ENCODE measurements at regions not wholly inside any gene's neighbourhood (a gene's known extent, or its start where the extent isn't known, plus 50 kb on each side); places are given as distances from the start of the nearest gene placed in this dataset.

- H3K4me3 Mint-ChIP-seq, result no peak overlapping the region
These were observed 343.4 kb upstream of the SALL3 start for GRCh38 chr18:78636260-78636659.

GRCh38 chr18:78637442-78638402, 341.9 kb upstream of the SALL3 start:
- H3K36me3 Mint-ChIP-seq, result no peaks in the 10 kb centered on the region
- H3K27ac Mint-ChIP-seq, result no peak overlapping the region
- H3K9me3 Mint-ChIP-seq, result no peaks in the 10 kb centered on the region
- peaks cover 21% of the 10 kb centered on the region for H3K4me1 Mint-ChIP-seq
- H3K4me3 Mint-ChIP-seq, result no peak overlapping the region
- no peaks in the 10 kb centered on the region for H3K27me3 Mint-ChIP-seq

More at GRCh38 chr18:78636260-78636659, 343.4 kb upstream of the SALL3 start:
- Mint-ChIP-seq H3K9me3 (no peaks in the 10 kb centered on the region), H3K27me3 (no peaks in the 10 kb centered on the region), H3K36me3 (no peaks in the 10 kb centered on the region), H3K4me1 (peaks cover 20% of the 10 kb centered on the region), H3K27ac (no peak overlapping the region)

GRCh38 chr18:78639006-78639950, 340.3 kb upstream of the SALL3 start:
- no peak overlapping the region for H3K27ac Mint-ChIP-seq
- H3K9me3 Mint-ChIP-seq, result no peaks in the 10 kb centered on the region
- H3K4me3 Mint-ChIP-seq, result no peak overlapping the region
- no peaks in the 10 kb centered on the region for H3K36me3 Mint-ChIP-seq
- H3K4me1 Mint-ChIP-seq, result peaks cover 22% of the 10 kb centered on the region
- H3K27me3 Mint-ChIP-seq, result no peaks in the 10 kb centered on the region

- Mint-ChIP-seq H3K27ac (no peak overlapping the region), H3K4me1 (peaks cover 18% of the 10 kb centered on the region), H3K4me3 (no peak overlapping the region), H3K36me3 (no peaks in the 10 kb centered on the region), H3K9me3 (no peaks in the 10 kb centered on the region), H3K27me3 (no peaks in the 10 kb centered on the region)
These were observed 339.2 kb upstream of the SALL3 start for GRCh38 chr18:78640246-78640995.

- no peaks in the 10 kb centered on the region for H3K27me3 Mint-ChIP-seq
- H3K4me1 Mint-ChIP-seq, result peaks cover 7% of the 10 kb centered on the region
- no peaks in the 10 kb centered on the region for H3K9me3 Mint-ChIP-seq
- no peak overlapping the region for H3K27ac Mint-ChIP-seq
- no peak overlapping the region for H3K4me3 Mint-ChIP-seq
- no peaks in the 10 kb centered on the region for H3K36me3 Mint-ChIP-seq
These were observed 337.9 kb upstream of the SALL3 start for GRCh38 chr18:78641689-78642231.

- Mint-ChIP-seq H3K4me1 (peaks cover 6% of the 10 kb centered on the region), H3K27me3 (no peaks in the 10 kb centered on the region), H3K9me3 (no peaks in the 10 kb centered on the region), H3K4me3 (no peak overlapping the region), H3K36me3 (no peaks in the 10 kb centered on the region), H3K27ac (no peak overlapping the region)
These were observed 337.2 kb upstream of the SALL3 start for GRCh38 chr18:78642296-78642951.

- H3K27me3 Mint-ChIP-seq, result no peaks in the 10 kb centered on the region
- H3K27ac Mint-ChIP-seq, result no peak overlapping the region
- H3K4me3 Mint-ChIP-seq, result no peak overlapping the region
- peaks cover 6% of the 10 kb centered on the region for H3K4me1 Mint-ChIP-seq
- H3K9me3 Mint-ChIP-seq, result no peaks in the 10 kb centered on the region
- no peaks in the 10 kb centered on the region for H3K36me3 Mint-ChIP-seq
These were observed 336.6 kb upstream of the SALL3 start for GRCh38 chr18:78643004-78643403.

GRCh38 chr18:78643981-78644380, 335.6 kb upstream of the SALL3 start:
- H3K9me3 Mint-ChIP-seq, result no peaks in the 10 kb centered on the region
- no peaks in the 10 kb centered on the region for H3K27me3 Mint-ChIP-seq
- H3K36me3 Mint-ChIP-seq, result no peaks in the 10 kb centered on the region
- no peak overlapping the region for H3K4me3 Mint-ChIP-seq
- no peak overlapping the region for H3K27ac Mint-ChIP-seq
- peaks cover 6% of the 10 kb centered on the region for H3K4me1 Mint-ChIP-seq

- Mint-ChIP-seq H3K27me3 (no peaks in the 10 kb centered on the region), H3K36me3 (no peaks in the 10 kb centered on the region), H3K27ac (no peak overlapping the region), H3K4me1 (peaks cover 6% of the 10 kb centered on the region), H3K4me3 (no peak overlapping the region), H3K9me3 (no peaks in the 10 kb centered on the region)
These were observed 334.4 kb upstream of the SALL3 start for GRCh38 chr18:78645216-78645615.

- Mint-ChIP-seq H3K27ac (no peak overlapping the region), H3K27me3 (no peaks in the 10 kb centered on the region), H3K4me3 (no peak overlapping the region), H3K4me1 (peaks cover 6% of the 10 kb centered on the region), H3K36me3 (no peaks in the 10 kb centered on the region), H3K9me3 (no peaks in the 10 kb centered on the region)
These were observed 332.6 kb upstream of the SALL3 start for GRCh38 chr18:78647018-78647417.

GRCh38 chr18:78649421-78649820, 330.2 kb upstream of the SALL3 start:
- no peaks in the 10 kb centered on the region for H3K4me1 Mint-ChIP-seq
- H3K4me3 Mint-ChIP-seq, result no peak overlapping the region
- H3K27ac Mint-ChIP-seq, result no peak overlapping the region
- no peaks in the 10 kb centered on the region for H3K27me3 Mint-ChIP-seq
- H3K36me3 Mint-ChIP-seq, result peaks cover 3% of the 10 kb centered on the region
- no peaks in the 10 kb centered on the region for H3K9me3 Mint-ChIP-seq

GRCh38 chr18:78650926-78651325, 328.7 kb upstream of the SALL3 start:
- H3K27ac Mint-ChIP-seq, result no peak overlapping the region
- H3K36me3 Mint-ChIP-seq, result peaks cover 3% of the 10 kb centered on the region
- H3K4me1 Mint-ChIP-seq, result no peaks in the 10 kb centered on the region
- H3K9me3 Mint-ChIP-seq, result no peaks in the 10 kb centered on the region
- H3K27me3 Mint-ChIP-seq, result no peaks in the 10 kb centered on the region
- no peak overlapping the region for H3K4me3 Mint-ChIP-seq

GRCh38 chr18:78652001-78652545, 327.5 kb upstream of the SALL3 start:
- no peak overlapping the region for H3K27ac Mint-ChIP-seq
- H3K9me3 Mint-ChIP-seq, result no peaks in the 10 kb centered on the region
- H3K4me1 Mint-ChIP-seq, result no peaks in the 10 kb centered on the region
- H3K36me3 Mint-ChIP-seq, result peaks cover 3% of the 10 kb centered on the region
- H3K4me3 Mint-ChIP-seq, result no peak overlapping the region
- H3K27me3 Mint-ChIP-seq, result no peaks in the 10 kb centered on the region

GRCh38 chr18:78655921-78656320, 323.7 kb upstream of the SALL3 start:
- no peak overlapping the region for H3K27ac Mint-ChIP-seq
- H3K27me3 Mint-ChIP-seq, result no peaks in the 10 kb centered on the region
- H3K4me1 Mint-ChIP-seq, result no peaks in the 10 kb centered on the region
- H3K4me3 Mint-ChIP-seq, result no peak overlapping the region
- no peaks in the 10 kb centered on the region for H3K9me3 Mint-ChIP-seq
- peaks cover 3% of the 10 kb centered on the region for H3K36me3 Mint-ChIP-seq

Data from activated naive CD4-positive, alpha-beta T cell treated with anti-CD3 and anti-CD28 coated beads, Interleukin-2, amount 50 U/mL, for 24 hours (primary cell).